GM10266 (cell line): ENCODE measurements at regions not wholly inside any gene's neighbourhood (a gene's known extent, or its start where the extent isn't known, plus 50 kb on each side); places are given as distances from the start of the nearest gene placed in this dataset.

ENCODE experiments used
- DNase-seq: peaks from one replicate; pipeline ENCODE4 v3.0.0; 2012; ENCODE audit errors: extremely low spot score
- TF ChIP-seq, protein P1 (sequence below): IDR thresholded peaks from 2 replicates; pipeline ENCODE4 v1.5.1; 2012; ENCODE audit warnings: mild to moderate bottlenecking, low read depth; ENCODE audit not compliant: control insufficient read depth, insufficient read depth; ENCODE audit errors: missing control alignments

DNA sequence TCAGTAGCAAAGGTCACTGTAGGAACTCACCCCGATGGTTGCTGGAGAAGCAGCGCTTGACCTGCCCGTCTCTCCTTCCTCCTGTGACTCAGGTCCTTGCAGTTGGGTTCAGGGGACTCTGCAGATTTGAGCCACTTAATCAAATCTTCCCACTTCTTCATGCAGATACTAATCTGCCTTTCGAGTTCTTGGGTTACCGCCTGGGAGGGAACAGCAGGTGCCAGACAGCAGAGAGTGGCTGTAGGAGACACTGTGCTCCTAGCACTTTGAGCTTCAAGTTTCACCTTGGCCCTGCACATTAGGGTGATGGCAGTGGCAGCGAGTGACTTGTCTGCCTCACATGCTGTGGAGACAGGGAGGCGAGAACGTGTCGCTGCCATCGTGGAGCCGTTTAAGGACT is 478.3 kb downstream of the PSAT1 start:
- no peak for DNase-seq
- TF ChIP-seq, protein P1, sequence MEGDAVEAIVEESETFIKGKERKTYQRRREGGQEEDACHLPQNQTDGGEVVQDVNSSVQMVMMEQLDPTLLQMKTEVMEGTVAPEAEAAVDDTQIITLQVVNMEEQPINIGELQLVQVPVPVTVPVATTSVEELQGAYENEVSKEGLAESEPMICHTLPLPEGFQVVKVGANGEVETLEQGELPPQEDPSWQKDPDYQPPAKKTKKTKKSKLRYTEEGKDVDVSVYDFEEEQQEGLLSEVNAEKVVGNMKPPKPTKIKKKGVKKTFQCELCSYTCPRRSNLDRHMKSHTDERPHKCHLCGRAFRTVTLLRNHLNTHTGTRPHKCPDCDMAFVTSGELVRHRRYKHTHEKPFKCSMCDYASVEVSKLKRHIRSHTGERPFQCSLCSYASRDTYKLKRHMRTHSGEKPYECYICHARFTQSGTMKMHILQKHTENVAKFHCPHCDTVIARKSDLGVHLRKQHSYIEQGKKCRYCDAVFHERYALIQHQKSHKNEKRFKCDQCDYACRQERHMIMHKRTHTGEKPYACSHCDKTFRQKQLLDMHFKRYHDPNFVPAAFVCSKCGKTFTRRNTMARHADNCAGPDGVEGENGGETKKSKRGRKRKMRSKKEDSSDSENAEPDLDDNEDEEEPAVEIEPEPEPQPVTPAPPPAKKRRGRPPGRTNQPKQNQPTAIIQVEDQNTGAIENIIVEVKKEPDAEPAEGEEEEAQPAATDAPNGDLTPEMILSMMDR: no peak

DNA sequence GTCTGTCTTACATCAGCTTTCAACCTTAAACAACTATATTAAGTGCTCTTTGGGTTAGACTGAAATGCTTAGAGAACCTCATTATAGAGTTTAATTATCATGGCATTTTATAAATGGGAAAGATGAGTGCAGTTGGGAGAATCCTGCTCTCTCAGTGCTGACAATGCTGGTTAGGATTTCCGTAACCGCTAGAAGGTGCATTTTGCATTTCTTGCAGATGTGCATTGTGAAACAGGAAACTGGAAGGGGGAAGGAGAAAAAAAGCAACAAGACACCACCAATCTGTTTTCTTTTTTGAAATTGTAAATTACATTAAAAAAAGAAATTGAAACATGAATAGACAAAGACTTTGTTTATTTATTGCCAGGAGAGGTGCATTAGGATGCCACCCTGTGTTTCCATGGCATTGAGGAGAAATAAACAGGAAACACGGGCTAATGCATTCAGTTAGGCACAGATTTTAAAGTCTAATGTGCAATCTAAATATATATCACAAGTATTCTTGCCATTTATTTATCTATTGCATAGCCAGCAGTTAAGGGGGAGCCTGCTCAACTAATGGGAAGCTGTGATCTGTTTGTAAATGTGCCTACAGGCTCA is 478.9 kb downstream of the PSAT1 start:
- TF ChIP-seq, protein P1: no peak
- DNase-seq: no peak

DNA sequence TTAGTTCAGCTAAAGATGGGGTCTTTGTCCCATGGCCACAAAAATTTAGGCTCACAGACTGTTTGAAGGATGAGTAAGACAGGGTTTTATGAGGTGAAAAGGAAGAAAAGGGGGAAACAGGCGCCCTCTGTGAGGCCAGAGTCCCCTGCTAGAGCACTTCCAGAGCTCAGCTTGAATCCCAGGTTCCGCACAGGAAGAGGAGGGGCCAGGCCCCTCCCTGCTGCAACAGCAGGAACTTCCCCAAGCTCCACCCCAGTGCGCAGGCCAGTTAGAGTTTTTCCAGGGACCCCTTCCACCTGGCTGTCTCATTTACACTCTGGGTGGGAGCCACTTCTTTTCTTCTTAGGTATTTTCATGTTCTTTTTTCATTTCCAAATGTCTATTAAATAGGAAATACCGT is 480.8 kb downstream of the PSAT1 start:
- DNase-seq: no peak
- TF ChIP-seq, protein P1: no peak

DNA sequence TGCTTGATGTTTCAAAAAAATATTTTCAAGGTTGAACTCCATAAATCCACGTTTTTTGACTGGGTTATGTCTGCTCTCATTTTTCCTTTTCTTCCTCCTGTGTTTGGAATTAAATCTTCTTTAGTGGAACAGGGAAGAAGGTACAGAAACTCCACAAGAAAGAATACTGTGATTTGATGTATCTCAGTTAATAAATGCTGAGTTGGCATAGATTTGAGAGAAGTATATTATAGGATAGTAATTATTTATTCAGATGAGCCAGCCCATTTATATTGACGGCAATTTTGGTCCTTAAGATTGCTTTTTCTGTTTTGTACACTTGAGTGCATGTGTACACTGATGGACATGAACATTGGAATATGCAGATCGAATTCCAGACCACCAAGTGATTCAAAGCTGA is 481.4 kb downstream of the PSAT1 start:
- no peak for DNase-seq
- TF ChIP-seq, protein P1: no peak

DNA sequence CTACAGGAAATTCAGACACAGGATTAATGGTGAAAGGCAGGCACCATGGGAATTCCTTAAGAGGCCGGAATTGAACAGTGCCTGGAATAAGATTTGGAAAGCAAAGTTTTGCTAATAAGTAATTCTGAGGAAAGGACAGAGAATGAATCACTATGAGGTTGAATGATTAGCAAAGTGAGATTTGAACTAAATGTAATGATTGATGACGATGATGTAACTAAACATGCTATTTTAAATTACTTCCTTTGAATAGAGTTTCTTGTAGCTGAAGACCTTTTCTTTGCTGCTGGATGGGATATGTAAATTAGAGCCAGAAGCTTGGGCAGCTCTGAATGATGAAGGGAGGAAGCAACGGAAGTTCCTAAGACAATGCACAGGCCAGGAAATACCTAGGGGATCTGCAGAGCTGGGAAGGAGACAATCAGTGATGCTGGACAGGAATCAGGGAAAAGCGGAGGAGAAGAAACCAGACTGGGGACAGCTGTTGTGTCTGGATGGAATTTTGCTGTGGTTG is 482.0 kb downstream of the PSAT1 start:
- TF ChIP-seq, protein P1: no peak
- no peak for DNase-seq

DNA sequence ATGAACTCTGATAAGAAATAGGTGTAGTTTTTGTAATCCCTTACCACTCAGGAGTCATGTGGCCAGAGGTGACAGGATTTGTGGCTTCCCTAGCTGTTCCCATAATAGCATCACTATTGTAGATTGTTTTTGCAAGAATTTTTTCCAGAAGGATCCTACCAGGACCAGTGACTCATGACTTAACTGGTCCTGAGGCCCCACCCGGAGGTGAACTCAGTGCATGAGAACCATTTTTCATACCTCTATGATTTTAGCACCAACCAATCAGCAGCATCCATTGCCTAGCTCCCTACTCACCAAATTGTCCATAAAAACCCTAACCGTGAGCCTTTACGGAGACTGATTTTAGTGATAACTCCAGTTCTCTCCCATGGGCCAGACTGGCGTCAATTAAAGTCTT is 484.8 kb downstream of the PSAT1 start:
- DNase-seq: no peak
- TF ChIP-seq, protein P1: no peak

DNA sequence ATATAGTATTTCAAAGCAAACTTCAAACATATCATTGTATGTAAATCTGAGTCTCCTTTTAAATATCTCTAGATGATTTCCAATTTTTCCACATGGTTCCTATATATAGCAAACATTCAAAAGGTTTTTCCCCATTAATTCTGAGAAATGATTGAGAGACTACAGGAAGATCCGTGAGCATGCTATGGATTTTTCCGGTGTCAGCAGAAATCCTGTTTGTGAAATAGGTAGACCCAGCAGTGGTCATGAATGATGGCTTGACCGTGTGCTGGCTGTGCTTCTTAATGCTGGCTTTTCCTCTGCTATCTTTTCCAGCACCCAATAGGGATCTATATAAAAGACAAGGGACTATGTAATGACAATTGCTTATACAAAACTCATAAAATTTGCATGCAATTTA is 485.3 kb downstream of the PSAT1 start:
- no peak for DNase-seq
- TF ChIP-seq, protein P1: no peak
